Testis (tissue), 2 donors: ENCODE measurements at regions not wholly inside any gene's neighbourhood (a gene's known extent, or its start where the extent isn't known, plus 50 kb on each side); places are given as distances from the start of the nearest gene placed in this dataset.

ENCODE experiments used
- DNase-seq: peaks from one replicate; pipeline ENCODE4 v3.0.0-alpha.2; 2019
- H3K27ac ChIP-seq, 2 donors: fragments of 200-600 bp; sonication (generic); one replicate each; pipeline ENCODE4 v1.5.1; 2019
- H3K27me3 ChIP-seq: fragments of 200-600 bp; sonication (generic); one replicate; pipeline ENCODE4 v1.5.1; 2019
- H3K36me3 ChIP-seq: fragments of 200-600 bp; sonication (generic); one replicate; pipeline ENCODE4 v1.5.1; 2017; ENCODE audit warnings: low read depth; ENCODE audit errors: missing control alignments
- H3K4me1 ChIP-seq: fragments of 200-600 bp; sonication (generic); one replicate; pipeline ENCODE4 v1.5.1; 2019
- H3K4me3 ChIP-seq, 2 donors: fragments of 200-600 bp; sonication (generic); one replicate each; pipeline ENCODE4 v1.5.1; 2017 to 2019
- H3K9me3 ChIP-seq: fragments of 200-600 bp; sonication (generic); one replicate; pipeline ENCODE4 v1.5.1; 2017
- POLR2A ChIP-seq: fragments of 450-650 bp; IDR thresholded peaks from one replicate; pipeline ENCODE4 v1.6.1; 2017; ENCODE audit warnings: antibody characterized with exemption, mild to moderate bottlenecking, moderate library complexity
- WGBS, 2 donors: methylation state at CpG; one replicate each; pipeline ENCODE4 v1.1.5; 2018; 5-methylcytosine and 5-hydroxymethylcytosine counted together
- intact Hi-C: fragments of 100-400 bp; cut with DNase I; formaldehyde crosslinking; loops from one replicate; pipeline ENCODE4 v1.15.1; 2023; ENCODE audit warnings: low total_unique reads
- TF ChIP-seq, protein P1 (sequence below), 3 experiments: fragments of 450-650 bp in 2 of 3; fragments of 200-600 bp in 1 of 3; sonication (generic) in 1 of 3; IDR thresholded peaks; one replicate each; pipeline ENCODE4 v1.5.1; 2016 to 2019; ENCODE audit warnings: antibody characterized with exemption in 3 of 3, mild to moderate bottlenecking in 2 of 3, moderate library complexity in 1 of 3

DNA sequence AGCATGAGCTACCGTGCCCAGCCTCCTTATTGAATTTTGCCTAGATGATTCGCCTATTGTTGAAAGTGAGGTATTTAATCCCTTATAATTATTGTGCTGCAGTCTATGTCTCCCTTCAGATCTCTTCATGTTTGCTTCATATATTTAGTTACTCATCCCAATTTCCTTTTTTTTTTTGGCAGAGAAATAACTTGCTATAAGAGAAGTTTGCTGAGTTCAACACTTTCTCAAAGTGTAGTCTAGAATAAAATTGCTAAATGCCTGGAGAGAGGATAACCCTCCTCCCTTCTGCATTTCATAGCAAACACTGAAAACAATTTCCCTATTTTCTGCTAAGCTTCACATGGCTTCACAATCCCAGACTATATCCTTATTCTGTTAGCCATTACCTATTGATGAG, 136.6 kb upstream of the CD180 start:
- no peaks in the 10 kb centered on the region for H3K4me1 ChIP-seq
- H3K9me3 ChIP-seq: no peaks in the 10 kb centered on the region
- no peaks in the 10 kb centered on the region for H3K36me3 ChIP-seq
- TF ChIP-seq, protein P1, sequence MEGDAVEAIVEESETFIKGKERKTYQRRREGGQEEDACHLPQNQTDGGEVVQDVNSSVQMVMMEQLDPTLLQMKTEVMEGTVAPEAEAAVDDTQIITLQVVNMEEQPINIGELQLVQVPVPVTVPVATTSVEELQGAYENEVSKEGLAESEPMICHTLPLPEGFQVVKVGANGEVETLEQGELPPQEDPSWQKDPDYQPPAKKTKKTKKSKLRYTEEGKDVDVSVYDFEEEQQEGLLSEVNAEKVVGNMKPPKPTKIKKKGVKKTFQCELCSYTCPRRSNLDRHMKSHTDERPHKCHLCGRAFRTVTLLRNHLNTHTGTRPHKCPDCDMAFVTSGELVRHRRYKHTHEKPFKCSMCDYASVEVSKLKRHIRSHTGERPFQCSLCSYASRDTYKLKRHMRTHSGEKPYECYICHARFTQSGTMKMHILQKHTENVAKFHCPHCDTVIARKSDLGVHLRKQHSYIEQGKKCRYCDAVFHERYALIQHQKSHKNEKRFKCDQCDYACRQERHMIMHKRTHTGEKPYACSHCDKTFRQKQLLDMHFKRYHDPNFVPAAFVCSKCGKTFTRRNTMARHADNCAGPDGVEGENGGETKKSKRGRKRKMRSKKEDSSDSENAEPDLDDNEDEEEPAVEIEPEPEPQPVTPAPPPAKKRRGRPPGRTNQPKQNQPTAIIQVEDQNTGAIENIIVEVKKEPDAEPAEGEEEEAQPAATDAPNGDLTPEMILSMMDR (IDR thresholded peaks at IDR 0.05): no peak
- WGBS, 2 donors: 93 to 94% methylated on average over 2 of the region's 2 CpGs
- intact Hi-C loops: no loop called here
- H3K27ac ChIP-seq: no peak overlapping the region
- DNase-seq: no peak
- H3K4me3 ChIP-seq: no peak overlapping the region
- H3K27me3 ChIP-seq: no peaks in the 10 kb centered on the region

DNA sequence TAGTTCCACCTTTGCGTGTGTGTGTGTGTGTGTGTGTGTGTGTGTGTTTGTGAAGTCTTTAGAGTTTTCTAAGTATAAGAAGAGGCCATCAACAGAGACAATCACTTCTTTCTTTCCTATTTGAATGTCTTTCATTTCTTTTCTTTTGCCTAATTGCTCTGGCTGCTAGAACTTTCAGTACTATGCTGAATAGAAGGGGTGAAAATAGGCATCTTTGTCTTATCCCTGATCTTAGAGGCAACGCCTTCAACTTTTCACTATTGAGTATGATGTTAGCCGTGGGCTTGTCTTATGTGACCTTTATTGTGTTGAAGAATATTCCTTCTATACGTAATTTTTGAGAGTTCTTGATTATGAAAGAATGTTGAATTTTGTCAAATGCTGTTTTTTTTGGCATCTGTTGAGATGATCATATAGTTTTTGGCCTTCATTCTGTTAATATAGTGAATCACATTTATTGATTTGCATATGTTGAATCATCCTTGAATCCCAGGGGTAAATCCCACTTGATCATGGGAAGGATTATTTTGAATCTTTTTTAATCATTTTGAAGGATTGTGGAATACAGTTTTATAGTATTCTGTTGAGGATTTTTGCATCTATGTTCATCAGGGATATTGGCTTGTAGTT, 134.8 kb upstream of the CD180 start:
- no peak overlapping the region for H3K27ac ChIP-seq
- intact Hi-C loops: no loop called here
- H3K9me3 ChIP-seq: no peaks in the 10 kb centered on the region
- H3K4me3 ChIP-seq: no peak overlapping the region
- H3K4me1 ChIP-seq: no peaks in the 10 kb centered on the region
- no peaks in the 10 kb centered on the region for H3K27me3 ChIP-seq
- 82 to 90% methylated on average over 4 of the region's 4 CpGs for WGBS, 2 donors
- no peaks in the 10 kb centered on the region for H3K36me3 ChIP-seq
- no peak for TF ChIP-seq POLR2A
- TF ChIP-seq, protein P1 (IDR thresholded peaks at IDR 0.05): no peak
- DNase-seq: no peak

DNA sequence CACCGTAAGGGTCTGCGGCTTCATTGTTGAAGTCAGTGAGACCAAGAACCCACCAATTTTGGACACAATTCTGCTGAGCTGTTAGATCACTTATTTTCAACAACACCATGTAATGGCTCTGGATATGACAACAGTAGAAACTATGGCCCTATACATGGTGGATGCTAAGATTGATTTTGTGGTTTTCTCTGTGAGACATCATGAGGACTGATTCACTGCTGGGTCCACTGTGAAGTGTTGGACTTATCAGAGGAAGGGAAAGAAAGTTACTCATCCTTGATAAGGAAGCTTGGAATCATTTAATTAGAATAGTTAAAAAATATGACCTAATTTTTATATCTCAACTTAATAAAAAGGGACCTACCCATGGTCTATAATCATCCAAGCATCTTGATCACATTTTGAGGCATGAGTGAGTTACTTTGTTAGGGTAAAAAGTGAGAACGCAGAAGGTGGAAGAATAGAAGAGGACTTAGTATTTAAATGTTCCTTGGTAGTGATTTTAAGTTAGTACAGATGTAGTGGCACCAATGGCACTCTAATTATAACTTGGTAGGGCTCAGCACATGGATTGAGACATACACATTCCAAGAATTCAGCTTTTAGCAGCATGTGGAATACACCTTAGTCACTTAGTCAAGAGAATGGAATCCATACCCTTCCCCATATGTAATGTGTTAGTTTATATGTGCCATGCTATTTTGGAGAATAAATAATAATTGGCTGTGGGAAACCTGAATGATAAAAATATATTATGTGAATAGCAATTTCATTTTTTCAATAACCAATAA, 123.5 kb upstream of the CD180 start:
- DNase-seq: no peak
- no peaks in the 10 kb centered on the region for H3K27me3 ChIP-seq
- no peak overlapping the region for H3K4me3 ChIP-seq
- TF ChIP-seq, protein P1 (IDR thresholded peaks at IDR 0.05): no peak
- no peak for TF ChIP-seq POLR2A
- no peaks in the 10 kb centered on the region for H3K4me1 ChIP-seq
- no peak overlapping the region for H3K27ac ChIP-seq
- intact Hi-C loops: no loop called here
- H3K9me3 ChIP-seq: no peaks in the 10 kb centered on the region
- H3K36me3 ChIP-seq: no peaks in the 10 kb centered on the region
- 84 to 94% methylated on average over 3 of the region's 3 CpGs for WGBS, 2 donors

DNA sequence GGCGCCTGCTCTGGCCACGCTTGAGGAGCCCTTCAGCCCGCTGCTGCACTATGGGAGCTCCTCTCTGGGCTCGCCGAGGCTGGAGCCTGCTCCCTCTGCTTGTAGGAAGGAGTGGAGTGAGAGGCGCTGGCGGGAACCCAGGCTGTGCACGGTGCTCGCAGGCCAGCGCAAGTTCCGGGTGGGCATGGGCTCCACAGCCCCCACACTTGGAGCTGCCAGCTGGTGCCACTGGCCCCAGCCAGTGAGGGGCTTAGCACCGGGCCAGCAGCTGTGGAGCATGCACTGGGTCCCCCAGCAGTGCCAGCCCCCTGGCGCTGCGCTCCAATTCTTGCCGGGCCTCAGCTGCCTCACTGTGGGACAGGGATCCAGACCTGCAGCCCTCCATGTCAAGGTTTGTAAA, 122.1 kb upstream of the CD180 start:
- DNase-seq: no peak
- Histone ChIP-seq H3K36me3 (no peaks in the 10 kb centered on the region), H3K27me3 (no peaks in the 10 kb centered on the region), H3K4me3 (no peak overlapping the region), H3K4me1 (no peaks in the 10 kb centered on the region), H3K27ac (no peak overlapping the region), H3K9me3 (no peaks in the 10 kb centered on the region)
- intact Hi-C loops: no loop called here
- WGBS, 2 donors: 71 to 92% methylated on average over 9 to 14 of the region's 15 CpGs
- no peak for TF ChIP-seq POLR2A
- TF ChIP-seq, protein P1 (IDR thresholded peaks at IDR 0.05): no peak

DNA sequence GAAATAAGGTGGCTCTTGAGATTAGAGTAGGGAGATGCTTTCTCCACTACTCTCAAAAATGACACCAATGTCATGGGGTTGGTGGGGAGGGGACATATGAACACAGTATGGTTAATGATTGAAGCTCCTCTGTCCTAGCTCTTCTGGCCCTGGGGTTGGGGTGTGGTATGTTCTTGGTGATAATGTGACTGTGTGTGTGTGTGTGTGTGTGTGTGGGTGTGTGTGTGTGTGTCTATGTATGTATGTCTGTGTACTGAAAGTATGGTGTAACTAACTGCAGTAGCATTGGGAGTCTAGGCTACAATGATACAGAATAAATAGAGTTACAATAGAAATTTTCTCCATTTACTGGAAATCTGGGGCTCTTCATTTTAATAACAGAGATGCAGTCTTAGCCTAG, 121.0 kb upstream of the CD180 start:
- TF ChIP-seq, protein P1 (IDR thresholded peaks at IDR 0.05): no peak
- TF ChIP-seq POLR2A: no peak

More for the DNA sequence above, 121.0 kb upstream of the CD180 start:
- no peak for DNase-seq
- H3K4me1 ChIP-seq: no peaks in the 10 kb centered on the region
- H3K27me3 ChIP-seq: no peaks in the 10 kb centered on the region
- no peak overlapping the region for H3K4me3 ChIP-seq
- H3K27ac ChIP-seq: no peak overlapping the region
- intact Hi-C loops: no loop called here
- no peaks in the 10 kb centered on the region for H3K36me3 ChIP-seq
- H3K9me3 ChIP-seq: no peaks in the 10 kb centered on the region
